Fibroblast of lung (primary cell): ENCODE measurements at regions not wholly inside any gene's neighbourhood (a gene's known extent, or its start where the extent isn't known, plus 50 kb on each side); places are given as distances from the start of the nearest gene placed in this dataset.
A peak's percentile ranks its signal among the peaks of the same experiment; 100 is the strongest.

Experiments
- DNase-seq, 2 donors: peaks; one replicate each; pipeline versions ENCODE4 v3.0.0 to v3.0.0-alpha.2; 2010; ENCODE audit warnings: low read depth in 2 of 2
- H2AFZ ChIP-seq: 2 replicates; pipeline ENCODE4 v1.5.1; 2012; ENCODE audit warnings: low read length, control low read depth, inconsistent platforms
- H3K27ac ChIP-seq: 2 replicates; pipeline ENCODE4 v1.5.1; 2011; ENCODE audit warnings: low read length, control low read depth; ENCODE audit not compliant: insufficient read depth
- H3K27me3 ChIP-seq: 2 replicates; pipeline ENCODE4 v1.5.1; 2011; ENCODE audit warnings: mild to moderate bottlenecking, low read length; ENCODE audit not compliant: control insufficient read depth, insufficient read depth
- H3K36me3 ChIP-seq: 2 replicates; pipeline ENCODE4 v1.5.1; 2011; ENCODE audit warnings: low read length; ENCODE audit not compliant: control insufficient read depth, insufficient read depth
- H3K4me1 ChIP-seq: 2 replicates; pipeline ENCODE4 v1.5.1; 2011; ENCODE audit warnings: low read length; ENCODE audit not compliant: control insufficient read depth, insufficient read depth; ENCODE audit errors: extremely low read depth
- H3K4me2 ChIP-seq: 2 replicates; pipeline ENCODE4 v1.5.1; 2011; ENCODE audit warnings: low read length, control low read depth; ENCODE audit not compliant: insufficient read depth; ENCODE audit errors: extremely low read depth
- H3K4me3 ChIP-seq, 4 experiments: fragments of 200-600 bp in 1 of 4; sonication (generic) in 1 of 4; replicated peaks in 1 of 4; 2 replicates each; pipeline ENCODE4 v1.5.1; 2011 to 2016; ENCODE audit warnings: low read length in 4 of 4, low read depth in 3 of 4, mild to moderate bottlenecking in 3 of 4, control low read depth in 2 of 4, inconsistent platforms in 1 of 4, mixed read lengths in 1 of 4; ENCODE audit not compliant: insufficient read depth in 1 of 4; ENCODE audit errors: control extremely low read depth in 1 of 4
- H3K79me2 ChIP-seq: 2 replicates; pipeline ENCODE4 v1.5.1; 2012; ENCODE audit warnings: mild to moderate bottlenecking, low read length, inconsistent platforms; ENCODE audit not compliant: control insufficient read depth, insufficient read depth
- H3K9ac ChIP-seq: 2 replicates; pipeline ENCODE4 v1.5.1; 2011; ENCODE audit warnings: mild to moderate bottlenecking, low read length, control low read depth; ENCODE audit not compliant: insufficient read depth
- H3K9me3 ChIP-seq: 2 replicates; pipeline ENCODE4 v1.5.1; 2012; ENCODE audit warnings: low read depth, low read length; ENCODE audit not compliant: control insufficient read depth, insufficient read depth
- H4K20me1 ChIP-seq: 2 replicates; pipeline ENCODE4 v1.5.1; 2011; ENCODE audit warnings: low read length; ENCODE audit not compliant: control insufficient read depth, insufficient read depth; ENCODE audit errors: extremely low read depth
- CTCF ChIP-seq, 2 donors: IDR thresholded peaks in 1 of 2; conservative IDR thresholded peaks in 1 of 2; 1 replicate in 1 of 2; 2 replicates in 1 of 2; pipeline ENCODE4 v1.5.1; 2011 to 2012; ENCODE audit warnings: low read length in 2 of 2, control low read depth in 1 of 2, inconsistent platforms in 1 of 2, low read depth in 1 of 2, mild to moderate bottlenecking in 1 of 2
- EZH2 ChIP-seq: IDR thresholded peaks from 2 replicates; pipeline ENCODE4 v1.5.1; 2012; ENCODE audit warnings: low read length, control low read depth, mild to moderate bottlenecking; ENCODE audit errors: missing control alignments

DNA sequence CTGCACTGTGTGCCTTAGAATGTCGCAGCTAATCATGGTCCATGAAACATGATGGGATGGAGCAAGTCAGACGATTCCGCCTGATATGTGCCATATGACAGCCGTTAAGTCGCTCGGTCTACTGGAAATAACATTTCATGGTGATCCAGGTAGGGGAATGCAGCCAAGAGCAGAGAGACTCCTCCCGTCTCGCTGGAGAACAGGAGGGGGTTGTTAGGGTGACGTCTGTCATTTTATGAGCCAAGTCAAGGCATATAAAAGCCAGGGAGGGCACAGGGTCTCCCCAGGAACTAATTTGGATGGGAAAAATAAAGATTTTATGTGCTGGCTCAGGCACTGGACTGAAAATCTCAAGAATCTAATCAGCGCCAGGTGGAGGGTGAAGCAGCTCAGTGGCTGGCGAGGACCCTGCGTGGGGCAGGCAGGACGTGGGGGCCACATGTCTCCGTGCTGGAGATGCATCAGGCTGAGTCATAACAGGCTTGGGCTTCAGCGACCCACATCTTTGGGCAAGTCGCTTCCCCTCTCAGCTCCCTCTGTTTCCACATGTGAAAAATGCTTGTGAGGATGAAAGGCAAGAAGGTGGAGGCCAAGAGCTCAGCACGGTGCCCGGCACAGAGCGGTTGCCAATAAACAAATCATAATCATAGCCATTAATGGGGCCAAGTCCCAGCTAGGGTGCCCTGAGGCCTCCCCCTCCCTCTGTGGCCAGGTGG, 234.6 kb downstream of the ANKRD60 start:
- no peak overlapping the region for H3K9ac ChIP-seq
- no peak overlapping the region for H3K27ac ChIP-seq
- no peaks in the 10 kb centered on the region for H4K20me1 ChIP-seq
- H3K36me3 ChIP-seq, result no peaks in the 10 kb centered on the region
- H3K27me3 ChIP-seq, result no peaks in the 10 kb centered on the region
- no peak overlapping the region for H3K4me2 ChIP-seq
- H3K4me3 ChIP-seq, result no peak overlapping the region
- TF ChIP-seq EZH2, result no peak
- no peak for TF ChIP-seq CTCF (conservative IDR thresholded peaks at IDR 0.05 in 1 of 2, IDR thresholded peaks at IDR 0.05 in 1 of 2; ENCODE audit: low read depth in 1 of 2, low read length in 2 of 2)
- H3K4me1 ChIP-seq, result no peaks in the 10 kb centered on the region
- H3K9me3 ChIP-seq, result no peaks in the 10 kb centered on the region
- peak in 1 of 2 donors; percentile 44 for DNase-seq
- H3K79me2 ChIP-seq, result no peaks in the 10 kb centered on the region
- H2AFZ ChIP-seq, result no peak overlapping the region

GRCh38 chr20:57991211-57991881, 237.1 kb downstream of the ANKRD60 start:
- H3K4me2 ChIP-seq, result no peak overlapping the region
- H3K4me1 ChIP-seq, result no peaks in the 10 kb centered on the region
- H3K9ac ChIP-seq, result no peak overlapping the region
- H3K27me3 ChIP-seq, result no peaks in the 10 kb centered on the region
- no peak overlapping the region for H2AFZ ChIP-seq
- H3K36me3 ChIP-seq, result no peaks in the 10 kb centered on the region
- no peak overlapping the region for H3K27ac ChIP-seq
- H4K20me1 ChIP-seq, result no peaks in the 10 kb centered on the region
- no peak overlapping the region for H3K4me3 ChIP-seq
- H3K9me3 ChIP-seq, result no peaks in the 10 kb centered on the region
- H3K79me2 ChIP-seq, result no peaks in the 10 kb centered on the region
- TF ChIP-seq CTCF (conservative IDR thresholded peaks at IDR 0.05 in 1 of 2, IDR thresholded peaks at IDR 0.05 in 1 of 2; ENCODE audit: low read depth in 1 of 2, low read length in 2 of 2), result no peak
- TF ChIP-seq EZH2, result no peak
- peak in 1 of 2 donors; percentile 84 for DNase-seq

- H3K27ac ChIP-seq, result no peak overlapping the region
- H3K4me2 ChIP-seq, result no peak overlapping the region
- H2AFZ ChIP-seq, result no peak overlapping the region
- H3K27me3 ChIP-seq, result no peaks in the 10 kb centered on the region
- H3K4me3 ChIP-seq, result no peak overlapping the region
- no peaks in the 10 kb centered on the region for H3K79me2 ChIP-seq
- TF ChIP-seq CTCF (conservative IDR thresholded peaks at IDR 0.05 in 1 of 2, IDR thresholded peaks at IDR 0.05 in 1 of 2; ENCODE audit: low read depth in 1 of 2, low read length in 2 of 2) (no peak), EZH2 (no peak)
- no peaks in the 10 kb centered on the region for H3K36me3 ChIP-seq
- DNase-seq, result peak in 1 of 2 donors; percentile 87
- H3K4me1 ChIP-seq, result no peaks in the 10 kb centered on the region
- no peaks in the 10 kb centered on the region for H4K20me1 ChIP-seq
- no peak overlapping the region for H3K9ac ChIP-seq
- H3K9me3 ChIP-seq, result no peaks in the 10 kb centered on the region
These were observed 238.0 kb downstream of the ANKRD60 start for GRCh38 chr20:57990396-57990987.
